IPS-20b (cell line): ENCODE measurements at regions not wholly inside any gene's neighbourhood (a gene's known extent, or its start where the extent isn't known, plus 50 kb on each side); places are given as distances from the start of the nearest gene placed in this dataset.

Experiments used
- H3K27ac ChIP-seq: one replicate; pipeline ENCODE4 v1.5.1; 2013; ENCODE audit warnings: low read length
- H3K27me3 ChIP-seq: 2 replicates; pipeline ENCODE4 v1.6.1; 2013; ENCODE audit warnings: mild to moderate bottlenecking, low read length, inconsistent platforms; ENCODE audit not compliant: insufficient read depth
- H3K36me3 ChIP-seq: 2 replicates; pipeline ENCODE4 v1.6.1; 2013; ENCODE audit warnings: low read depth, mild to moderate bottlenecking, inconsistent platforms, low read length, moderate library complexity; ENCODE audit not compliant: insufficient read depth
- H3K4me1 ChIP-seq: 2 replicates; pipeline ENCODE4 v1.6.1; 2013; ENCODE audit warnings: mild to moderate bottlenecking, control low read depth, inconsistent platforms, low read length, moderate library complexity; ENCODE audit not compliant: insufficient read depth
- H3K4me3 ChIP-seq: 2 replicates; pipeline ENCODE4 v1.5.1; 2013; ENCODE audit warnings: mild to moderate bottlenecking, low read length, inconsistent platforms
- H3K9ac ChIP-seq: 2 replicates; pipeline ENCODE4 v1.6.1; 2013; ENCODE audit warnings: low read depth, mild to moderate bottlenecking, inconsistent platforms, low read length, moderate library complexity
- H3K9me3 ChIP-seq: 2 replicates; pipeline ENCODE4 v1.6.1; 2013; ENCODE audit warnings: mild to moderate bottlenecking, low read depth, low read length, inconsistent platforms; ENCODE audit not compliant: insufficient read depth

DNA sequence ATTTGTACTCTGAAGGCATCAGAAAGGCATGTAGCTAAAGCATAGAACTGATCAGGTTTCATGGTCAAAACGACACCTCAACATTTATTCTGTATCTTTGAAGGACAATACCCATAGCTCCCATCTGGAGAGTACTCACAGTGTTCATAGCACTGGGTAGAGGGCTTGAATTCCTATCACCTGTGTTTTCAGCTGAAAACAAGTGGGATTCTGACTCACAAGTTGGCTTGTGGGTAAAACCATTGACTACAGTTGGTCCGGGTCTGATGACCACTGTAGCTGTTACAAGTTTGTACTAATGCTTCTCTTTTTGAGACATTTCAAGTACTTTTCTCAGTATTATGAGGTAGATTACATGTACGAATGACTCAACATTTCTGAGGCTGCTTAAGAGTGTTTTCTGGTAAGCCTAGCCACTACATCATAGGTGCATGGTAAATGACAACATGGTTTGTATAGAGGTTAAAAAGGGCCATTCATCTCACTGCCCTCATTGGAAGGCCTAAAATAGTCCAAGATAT lies 68.6 kb upstream of the PELI1 start:
- H3K9me3 ChIP-seq, result no peaks in the 10 kb centered on the region
- H3K9ac ChIP-seq, result no peak overlapping the region
- no peak overlapping the region for H3K4me3 ChIP-seq
- H3K27me3 ChIP-seq, result no peaks in the 10 kb centered on the region
- no peaks in the 10 kb centered on the region for H3K36me3 ChIP-seq
- no peak overlapping the region for H3K27ac ChIP-seq
- H3K4me1 ChIP-seq, result peaks cover 22% of the 10 kb centered on the region

DNA sequence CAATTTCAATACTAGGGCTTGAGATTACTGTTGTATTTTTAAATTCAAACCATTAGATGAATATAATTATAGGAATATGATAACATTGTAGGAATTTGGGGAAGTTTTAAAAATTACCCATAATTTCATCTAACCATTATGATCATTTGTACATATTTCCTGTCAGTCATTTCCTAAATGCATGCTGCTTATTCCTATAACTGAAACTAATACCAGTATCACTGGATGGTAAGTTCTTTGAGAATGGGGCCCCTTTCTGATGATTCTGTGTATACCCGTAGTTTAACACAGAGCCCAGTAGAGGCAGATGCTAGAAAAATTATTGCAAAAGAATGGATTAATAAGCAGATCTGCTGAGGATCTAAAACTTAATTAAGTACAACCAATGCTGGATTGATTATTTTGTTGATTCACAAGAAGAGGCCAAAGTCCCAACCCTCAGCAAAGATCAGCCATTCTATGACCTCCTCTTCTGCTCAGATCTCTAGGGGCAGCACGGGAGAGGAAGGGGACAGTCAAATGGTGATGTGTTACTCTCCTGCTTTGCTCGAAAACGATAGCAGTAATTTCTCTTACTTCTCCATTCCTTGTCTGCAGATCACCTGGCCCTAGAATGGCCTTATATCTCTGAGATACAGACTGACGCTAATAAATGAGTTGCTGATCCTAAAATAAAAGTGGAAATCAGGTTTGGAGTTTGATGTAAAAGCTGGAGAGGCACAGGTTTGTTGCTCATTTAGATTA lies 69.5 kb upstream of the PELI1 start:
- Histone ChIP-seq H3K27me3 (no peaks in the 10 kb centered on the region), H3K4me3 (no peak overlapping the region), H3K4me1 (peaks cover 22% of the 10 kb centered on the region), H3K27ac (no peak overlapping the region), H3K36me3 (no peaks in the 10 kb centered on the region), H3K9me3 (no peaks in the 10 kb centered on the region), H3K9ac (no peak overlapping the region)

DNA sequence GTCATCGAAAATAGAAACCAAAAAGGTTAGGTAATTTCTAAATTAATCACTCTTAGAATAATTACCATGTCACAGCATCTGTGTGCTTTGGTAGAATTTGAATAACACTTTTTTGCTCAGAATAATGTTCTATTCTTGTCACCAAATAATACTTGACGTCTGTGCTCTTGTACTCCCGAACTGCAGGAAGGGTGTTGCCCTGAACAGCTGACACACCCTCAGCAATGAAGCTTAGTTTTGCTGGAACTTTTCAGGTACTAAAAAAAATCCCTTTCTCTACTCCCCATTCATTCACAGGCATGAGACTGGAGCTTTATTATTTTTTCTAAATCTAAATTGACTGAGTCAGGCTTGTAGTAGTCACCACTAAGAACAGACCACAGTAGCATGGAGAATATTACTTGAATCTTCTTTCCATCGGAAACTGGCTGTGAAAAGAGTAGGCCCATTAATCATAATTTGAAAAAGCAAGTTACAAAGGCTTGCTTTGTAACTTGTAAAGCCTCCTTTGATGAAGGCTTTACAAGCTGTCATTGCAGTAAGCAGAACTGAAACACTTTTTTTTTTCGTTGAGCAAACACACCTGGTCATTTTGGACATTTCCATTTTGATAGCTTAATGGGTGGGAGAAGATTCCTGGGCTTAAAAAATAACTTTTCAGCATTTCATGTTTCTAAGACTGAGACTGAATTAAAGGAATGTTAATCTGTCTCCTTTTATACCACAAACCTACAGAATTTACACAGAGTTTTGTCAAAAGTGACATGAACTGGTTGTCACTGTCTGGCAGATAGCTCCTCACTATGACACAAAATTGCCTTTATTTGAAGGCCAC lies 70.3 kb upstream of the PELI1 start:
- H3K36me3 ChIP-seq, result no peaks in the 10 kb centered on the region
- H3K27me3 ChIP-seq, result no peaks in the 10 kb centered on the region
- H3K4me1 ChIP-seq, result peaks cover 22% of the 10 kb centered on the region
- H3K27ac ChIP-seq, result no peak overlapping the region
- H3K4me3 ChIP-seq, result no peak overlapping the region
- 0 out of 2 replicates have a peak overlapping the region, but pooled peaks have one; percentile 7 for H3K9ac ChIP-seq
- no peaks in the 10 kb centered on the region for H3K9me3 ChIP-seq

DNA sequence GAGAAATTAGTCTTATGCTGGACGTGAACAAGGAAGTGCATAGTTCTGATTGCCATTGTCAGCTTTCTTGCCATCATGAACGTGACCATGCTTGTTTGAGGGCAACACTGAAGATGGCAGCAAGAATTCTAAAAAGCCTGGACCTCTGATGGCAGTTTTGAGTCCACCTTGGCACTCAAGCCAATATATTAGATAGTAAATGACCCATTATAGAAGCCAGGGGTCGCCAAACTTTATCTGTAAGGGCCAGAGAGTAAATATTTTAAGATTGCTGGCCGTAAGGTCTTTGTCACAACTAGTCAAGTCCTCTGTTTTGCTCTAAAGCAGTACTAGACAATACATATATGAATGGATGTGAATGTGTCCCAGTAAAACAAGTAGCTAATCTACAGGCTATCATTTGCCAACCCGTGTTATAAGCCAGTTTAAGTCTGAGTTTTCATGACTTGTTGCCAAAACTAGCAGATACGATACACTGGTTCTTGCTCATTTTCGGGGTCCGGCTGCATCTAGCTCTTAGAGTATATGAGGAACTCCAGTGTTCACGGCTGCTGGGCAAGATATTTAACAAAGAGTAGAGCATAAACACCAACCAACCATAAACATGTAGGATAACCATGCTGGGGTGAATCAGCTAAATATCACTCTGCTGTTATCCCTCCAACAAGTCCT lies 73.1 kb upstream of the PELI1 start:
- H3K27me3 ChIP-seq, result no peaks in the 10 kb centered on the region
- H3K9ac ChIP-seq, result no peak overlapping the region
- H3K27ac ChIP-seq, result no peak overlapping the region
- peaks cover 35% of the 10 kb centered on the region for H3K4me1 ChIP-seq
- no peak overlapping the region for H3K4me3 ChIP-seq
- H3K36me3 ChIP-seq, result no peaks in the 10 kb centered on the region
- H3K9me3 ChIP-seq, result no peaks in the 10 kb centered on the region

DNA sequence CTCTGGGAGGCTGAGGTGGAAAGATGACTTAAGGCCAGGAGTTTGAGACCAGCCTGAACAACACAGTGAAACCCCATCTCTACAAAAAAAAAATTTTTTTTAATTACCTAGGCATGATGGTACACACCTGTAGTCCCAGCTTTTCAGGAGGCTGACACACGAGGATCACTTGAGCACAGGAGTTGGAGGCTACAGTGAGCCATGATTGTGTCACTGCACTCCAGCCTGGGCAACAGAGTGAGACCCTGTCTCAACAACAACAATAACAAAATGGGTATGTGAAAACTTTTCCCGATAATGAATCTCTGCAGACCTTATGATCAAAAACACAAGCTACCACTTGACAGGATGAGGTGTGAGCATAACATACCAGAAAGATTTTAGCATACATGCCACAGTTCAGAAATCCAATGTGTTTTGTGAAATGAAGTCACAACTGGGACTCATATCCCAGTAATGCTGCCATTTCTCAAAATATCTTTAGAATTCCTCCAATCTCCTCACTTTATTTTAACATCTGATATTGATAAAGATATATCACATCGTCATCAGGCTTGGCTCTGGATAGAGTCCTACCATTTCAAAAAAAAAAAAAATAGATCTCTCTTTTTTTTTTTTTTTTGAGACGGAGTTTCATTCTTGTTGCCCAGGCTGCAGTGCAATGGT lies 74.0 kb upstream of the PELI1 start:
- Histone ChIP-seq H3K27me3 (no peaks in the 10 kb centered on the region), H3K9me3 (no peaks in the 10 kb centered on the region), H3K9ac (no peak overlapping the region), H3K4me3 (no peak overlapping the region), H3K36me3 (no peaks in the 10 kb centered on the region), H3K27ac (no peak overlapping the region), H3K4me1 (peaks cover 28% of the 10 kb centered on the region)

DNA sequence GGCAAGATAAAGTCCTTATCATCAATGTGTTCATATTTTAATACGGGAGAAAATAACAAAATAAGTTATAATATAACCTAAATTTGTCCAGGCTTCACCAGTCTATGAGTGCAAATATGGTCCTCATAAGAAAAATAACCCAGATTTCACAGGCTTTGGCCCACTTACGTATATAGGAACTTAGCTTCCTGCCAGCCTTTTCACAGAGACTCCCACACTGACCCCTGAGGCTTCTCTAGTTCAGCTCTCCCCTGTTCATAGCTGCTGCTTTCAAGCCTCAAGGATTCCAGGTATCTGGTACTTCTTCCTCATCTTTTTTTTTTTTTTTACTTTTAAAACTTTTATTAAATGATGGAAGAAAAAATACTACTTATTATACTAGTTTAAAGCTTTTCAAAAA lies 74.9 kb upstream of the PELI1 start:
- no peaks in the 10 kb centered on the region for H3K9me3 ChIP-seq
- H3K9ac ChIP-seq, result no peak overlapping the region
- no peak overlapping the region for H3K27ac ChIP-seq
- peaks cover 23% of the 10 kb centered on the region for H3K4me1 ChIP-seq
- no peak overlapping the region for H3K4me3 ChIP-seq
- no peaks in the 10 kb centered on the region for H3K36me3 ChIP-seq
- no peaks in the 10 kb centered on the region for H3K27me3 ChIP-seq

DNA sequence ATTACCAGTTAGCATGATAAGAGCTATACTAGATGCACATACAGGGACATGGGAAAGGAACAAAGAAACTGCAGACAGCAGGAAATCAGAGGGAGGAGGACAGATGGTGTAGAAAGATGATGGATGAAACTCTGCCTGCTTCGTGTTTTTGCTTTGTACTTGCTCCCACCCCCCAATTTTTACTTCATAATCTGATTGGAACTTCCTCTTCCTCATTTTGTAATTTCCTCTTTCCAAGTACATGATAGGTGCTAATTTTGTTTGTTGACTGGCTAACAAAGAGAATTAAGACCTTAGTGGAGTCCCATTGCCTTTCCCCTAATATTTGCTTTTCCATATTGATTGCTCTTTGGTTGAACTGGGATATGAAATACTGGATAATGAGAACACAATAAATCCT lies 76.0 kb upstream of the PELI1 start:
- H3K9me3 ChIP-seq, result no peaks in the 10 kb centered on the region
- no peak overlapping the region for H3K4me3 ChIP-seq
- H3K9ac ChIP-seq, result no peak overlapping the region
- no peaks in the 10 kb centered on the region for H3K27me3 ChIP-seq
- H3K36me3 ChIP-seq, result no peaks in the 10 kb centered on the region
- peaks cover 18% of the 10 kb centered on the region for H3K4me1 ChIP-seq
- H3K27ac ChIP-seq, result no peak overlapping the region

DNA sequence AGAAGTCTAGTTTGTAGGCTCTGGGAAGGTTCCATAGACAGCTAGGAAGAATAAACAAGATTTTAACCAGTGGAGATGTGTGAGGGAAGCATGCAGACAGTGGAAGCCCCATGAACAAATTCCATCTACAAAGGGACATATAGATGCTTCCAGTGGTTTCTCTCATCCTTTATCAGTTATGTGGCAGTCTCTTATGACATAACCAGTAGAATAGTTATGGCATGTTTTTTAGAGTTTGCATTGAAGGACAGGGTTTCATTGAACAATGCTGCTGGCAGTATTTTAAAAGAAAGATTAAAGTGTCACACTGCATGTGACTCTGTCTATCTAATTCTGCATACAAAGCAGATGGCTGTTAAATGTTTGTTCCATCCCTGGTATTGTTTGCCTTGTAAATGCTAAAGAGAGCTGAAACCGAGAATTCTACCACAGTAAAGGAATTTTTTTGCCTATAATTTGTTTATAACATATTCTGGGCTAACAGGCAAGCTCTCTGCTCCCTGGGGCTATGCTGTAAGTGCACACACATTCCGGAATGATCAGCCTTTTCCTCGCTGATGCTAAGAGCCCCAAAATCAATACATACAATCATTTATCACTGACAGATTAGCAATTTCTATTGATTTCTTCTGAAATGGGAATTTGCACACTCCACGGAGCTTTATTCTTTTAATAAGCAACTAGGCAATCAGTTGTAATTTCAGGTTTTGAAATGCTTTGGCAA lies 76.8 kb upstream of the PELI1 start:
- no peaks in the 10 kb centered on the region for H3K9me3 ChIP-seq
- H3K4me3 ChIP-seq, result no peak overlapping the region
- H3K4me1 ChIP-seq, result peaks cover 18% of the 10 kb centered on the region
- no peaks in the 10 kb centered on the region for H3K27me3 ChIP-seq
- H3K36me3 ChIP-seq, result no peaks in the 10 kb centered on the region
- no peak overlapping the region for H3K27ac ChIP-seq
- H3K9ac ChIP-seq, result no peak overlapping the region

DNA sequence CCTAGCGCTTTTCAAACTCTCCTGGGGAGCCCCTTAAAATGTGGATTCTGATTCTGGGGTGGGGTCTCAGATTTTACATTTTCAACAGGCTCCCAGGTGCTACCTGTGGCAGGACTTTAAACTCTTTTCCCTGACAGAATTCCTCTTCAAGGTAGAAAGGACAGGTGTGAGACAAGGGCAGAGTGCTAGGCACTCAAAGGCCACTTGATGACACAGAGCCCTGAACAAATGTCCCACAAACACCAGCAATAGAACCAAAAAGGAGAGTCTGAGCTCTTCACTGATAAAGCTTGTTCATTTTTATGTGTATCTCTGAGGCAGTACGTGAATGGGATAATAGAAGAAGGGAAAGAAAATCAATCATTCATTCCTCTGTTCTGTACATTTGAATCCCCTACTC lies 77.7 kb upstream of the PELI1 start:
- no peaks in the 10 kb centered on the region for H3K9me3 ChIP-seq
- no peaks in the 10 kb centered on the region for H3K27me3 ChIP-seq
- no peak overlapping the region for H3K27ac ChIP-seq
- H3K9ac ChIP-seq, result no peak overlapping the region
- no peak overlapping the region for H3K4me3 ChIP-seq
- H3K4me1 ChIP-seq, result peaks cover 18% of the 10 kb centered on the region
- H3K36me3 ChIP-seq, result no peaks in the 10 kb centered on the region

DNA sequence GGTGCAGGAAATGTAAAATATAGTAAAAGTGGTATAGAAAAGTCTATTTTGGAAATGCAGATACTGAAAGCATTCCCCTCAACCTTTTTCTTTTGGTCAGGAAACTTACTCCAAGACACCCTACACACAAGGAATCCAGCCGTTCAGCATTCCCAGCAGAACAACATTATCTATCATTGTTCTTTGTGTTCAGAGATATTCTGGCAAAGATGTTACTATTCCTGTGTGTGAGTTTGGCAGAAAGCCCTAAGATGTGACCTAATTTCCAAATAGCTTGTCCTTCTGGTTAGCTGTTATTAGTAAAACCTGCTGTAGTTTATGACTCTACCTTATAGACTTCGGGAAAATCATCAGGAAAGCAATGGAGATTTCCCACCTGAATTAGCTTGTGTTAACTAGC lies 78.1 kb upstream of the PELI1 start:
- no peaks in the 10 kb centered on the region for H3K27me3 ChIP-seq
- H3K9ac ChIP-seq, result no peak overlapping the region
- H3K27ac ChIP-seq, result no peak overlapping the region

DNA sequence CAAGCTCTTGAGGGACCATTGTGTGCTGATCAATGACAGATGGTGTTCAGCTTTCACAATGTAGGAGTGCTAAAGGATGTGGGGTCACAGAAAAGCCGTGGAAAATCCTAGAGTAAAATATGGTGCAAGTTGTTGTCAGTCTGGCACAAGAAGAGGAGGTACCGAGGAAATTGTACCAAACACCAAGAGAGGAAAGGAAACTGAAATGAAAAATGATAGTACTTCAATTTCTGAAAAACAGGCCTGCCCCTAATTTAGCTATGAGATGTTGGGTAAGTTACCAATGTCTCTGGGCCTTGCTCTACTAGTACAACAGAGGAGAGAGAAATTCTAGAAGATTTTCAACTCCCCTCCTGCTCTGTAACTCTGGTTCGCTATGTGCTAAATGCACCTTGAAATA lies 78.8 kb upstream of the PELI1 start:
- no peak overlapping the region for H3K9ac ChIP-seq

More for the DNA sequence above, 78.1 kb upstream of the PELI1 start:
- H3K4me1 ChIP-seq, result peaks cover 22% of the 10 kb centered on the region
- H3K9me3 ChIP-seq, result no peaks in the 10 kb centered on the region
- H3K36me3 ChIP-seq, result no peaks in the 10 kb centered on the region
- no peak overlapping the region for H3K4me3 ChIP-seq

More for the DNA sequence above, 78.8 kb upstream of the PELI1 start:
- Histone ChIP-seq H3K27ac (no peak overlapping the region), H3K4me1 (peaks cover 28% of the 10 kb centered on the region), H3K27me3 (no peaks in the 10 kb centered on the region), H3K36me3 (no peaks in the 10 kb centered on the region), H3K9me3 (no peaks in the 10 kb centered on the region), H3K4me3 (no peak overlapping the region)
